CD4-positive, alpha-beta T cell treated with Interleukin-21 for 1 hour (primary cell): ENCODE measurements at regions not wholly inside any gene's neighbourhood (a gene's known extent, or its start where the extent isn't known, plus 50 kb on each side); places are given as distances from the start of the nearest gene placed in this dataset.
"Not testable (repeated sequence)": the region's sequence is repeated elsewhere in the genome, so short reads cannot be mapped to it uniquely, and the experiment has no call there.

Experiments
- DNase-seq: peaks from one replicate; pipeline ENCODE4 v3.0.0-alpha.2; 2020

GRCh38 chr7:121744319-121744718 lies 128.6 kb upstream of the PTPRZ1 start:
- DNase-seq, result no peak

DNA sequence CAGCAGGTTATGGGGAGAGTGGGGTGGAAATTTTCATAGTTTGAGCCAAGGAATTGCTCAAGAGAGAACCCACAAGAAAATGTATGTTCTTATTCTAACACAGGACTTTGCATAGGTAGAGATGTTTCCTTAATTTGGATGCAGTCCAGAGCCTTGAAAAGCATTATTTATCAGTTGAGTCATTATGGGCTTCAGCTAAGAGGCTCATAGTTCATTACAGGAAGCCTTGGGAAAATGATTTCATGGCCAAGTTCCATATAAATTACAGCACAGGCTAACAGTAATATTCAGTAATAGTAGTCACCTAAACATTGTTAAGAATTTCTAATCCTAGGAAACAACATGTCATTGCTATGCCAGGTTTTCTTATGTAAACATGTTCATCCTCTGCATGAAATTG lies 131.1 kb upstream of the PTPRZ1 start:
- no peak for DNase-seq

- DNase-seq, result no peak
Observed at GRCh38 chr7:121739465-121739864, 133.5 kb upstream of the PTPRZ1 start.

DNA sequence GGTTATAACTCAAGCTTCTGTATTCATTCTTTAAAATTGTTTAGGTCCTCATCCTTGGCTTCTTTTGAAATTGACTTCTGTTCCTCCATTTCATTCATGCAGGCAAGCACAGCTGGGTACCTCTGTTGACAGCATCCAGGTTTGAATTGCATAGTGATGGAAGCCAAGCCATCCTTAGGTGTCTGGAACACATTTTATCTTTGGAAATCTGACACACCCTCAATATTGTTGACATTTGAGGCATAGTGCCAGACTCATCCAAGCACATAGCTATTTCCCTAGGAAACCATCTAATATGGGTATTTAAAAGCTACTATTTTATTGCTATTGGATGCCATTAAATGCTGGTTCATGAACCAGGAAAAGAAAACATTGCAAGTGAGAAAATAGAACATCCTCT lies 142.1 kb upstream of the PTPRZ1 start:
- no peak for DNase-seq

DNA sequence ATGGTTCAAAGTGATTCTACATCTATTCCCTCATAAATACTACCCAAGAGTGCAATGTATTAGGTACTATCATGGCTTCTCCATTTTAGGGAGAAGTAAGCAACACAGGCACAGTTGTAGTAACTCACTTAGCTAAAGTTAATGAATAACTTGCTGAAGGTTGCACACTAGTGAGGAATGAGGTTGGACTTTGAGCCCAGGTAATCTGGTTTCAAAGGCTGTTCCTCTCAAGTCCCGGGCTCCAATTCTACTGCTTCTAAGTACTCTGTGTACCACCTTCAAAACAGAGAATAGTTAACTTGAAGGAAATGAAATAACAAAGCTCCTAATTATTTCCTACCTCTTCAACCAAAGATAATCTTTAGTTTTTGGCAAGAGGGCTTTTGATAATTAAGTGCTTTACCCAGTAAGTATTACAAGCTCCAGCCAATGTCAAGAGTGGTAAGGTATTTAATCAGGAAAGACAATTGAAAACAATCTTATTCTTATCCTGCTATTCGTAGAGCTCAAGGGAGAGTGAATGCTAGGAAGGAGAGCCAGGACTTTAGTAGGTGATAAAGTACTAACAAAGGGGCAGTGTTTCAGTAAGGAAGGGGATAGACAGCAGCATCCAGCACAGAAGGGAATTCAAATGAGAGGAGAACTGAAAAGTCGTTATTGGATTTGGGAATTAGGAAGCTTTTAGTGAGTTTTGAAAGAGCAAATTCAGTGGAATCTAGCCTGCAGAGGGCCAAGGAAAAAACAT lies 158.2 kb upstream of the PTPRZ1 start:
- DNase-seq, result no peak

DNA sequence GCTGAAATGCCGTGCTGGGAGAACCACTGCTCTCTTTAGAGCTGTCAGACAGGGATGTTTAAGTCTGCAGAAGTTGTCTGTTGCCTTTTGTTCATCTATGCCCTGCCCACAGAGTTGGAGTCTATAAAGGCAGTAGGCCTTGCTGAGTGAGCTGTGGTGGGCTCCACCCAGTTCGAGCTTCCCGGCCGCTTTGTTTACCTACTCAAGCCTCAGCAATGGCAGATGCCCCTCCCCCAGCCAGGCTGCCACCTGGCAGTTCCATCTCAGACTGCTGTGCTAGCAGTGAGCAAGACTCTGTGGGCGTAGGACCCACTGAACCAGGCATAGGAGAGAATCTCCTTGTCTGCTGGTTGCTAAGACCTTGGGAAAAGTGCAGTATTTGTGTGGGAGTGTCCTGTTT lies 160.0 kb upstream of the PTPRZ1 start:
- DNase-seq, result not testable (repeated sequence)

GRCh38 chr7:121697731-121698316 lies 175.1 kb upstream of the PTPRZ1 start:
- DNase-seq, result no peak

GRCh38 chr7:121696954-121697353 lies 176.0 kb upstream of the PTPRZ1 start:
- no peak for DNase-seq

DNA sequence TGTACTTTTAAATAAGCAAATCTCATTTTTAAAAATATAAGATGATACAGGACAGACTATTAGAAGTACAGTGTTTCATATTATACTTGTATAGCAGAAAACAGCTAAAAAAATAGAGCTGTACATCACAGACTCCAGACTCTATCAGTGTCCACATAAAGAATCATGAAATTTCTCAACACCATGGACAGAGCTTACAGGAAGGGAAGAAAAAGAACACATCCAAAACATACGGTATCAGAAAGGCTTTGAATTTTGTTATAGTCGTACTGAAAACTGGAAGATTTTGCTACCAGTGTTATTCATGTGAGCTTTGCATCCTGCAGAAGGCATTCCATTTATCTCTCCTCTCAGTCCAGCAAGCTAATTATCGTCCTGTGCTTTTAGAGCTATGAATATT lies 183.2 kb upstream of the PTPRZ1 start:
- DNase-seq, result no peak

- no peak for DNase-seq
Observed at GRCh38 chr7:121681700-121682099, 191.3 kb upstream of the PTPRZ1 start.

- no peak for DNase-seq
Observed at GRCh38 chr7:121676168-121676567, 196.8 kb upstream of the PTPRZ1 start.

DNA sequence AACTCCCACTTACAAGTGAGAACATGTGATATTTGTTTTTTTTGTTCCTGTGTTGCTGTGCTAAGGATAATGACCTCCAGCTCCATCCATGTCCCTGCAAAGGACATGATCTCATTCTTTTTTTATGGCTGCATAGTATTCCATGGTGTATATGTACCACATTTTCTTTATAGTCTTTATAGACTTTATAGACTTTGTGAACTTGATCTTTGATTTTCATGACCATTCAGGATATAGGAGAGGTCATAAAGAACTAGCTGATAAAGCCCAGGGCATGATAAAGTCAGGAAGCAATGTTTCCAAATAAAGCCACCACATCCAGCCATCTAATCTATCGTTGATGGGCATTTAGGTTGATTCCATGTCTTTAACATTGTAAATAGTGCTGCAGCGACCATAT lies 198.5 kb upstream of the PTPRZ1 start:
- not testable (repeated sequence) for DNase-seq

DNA sequence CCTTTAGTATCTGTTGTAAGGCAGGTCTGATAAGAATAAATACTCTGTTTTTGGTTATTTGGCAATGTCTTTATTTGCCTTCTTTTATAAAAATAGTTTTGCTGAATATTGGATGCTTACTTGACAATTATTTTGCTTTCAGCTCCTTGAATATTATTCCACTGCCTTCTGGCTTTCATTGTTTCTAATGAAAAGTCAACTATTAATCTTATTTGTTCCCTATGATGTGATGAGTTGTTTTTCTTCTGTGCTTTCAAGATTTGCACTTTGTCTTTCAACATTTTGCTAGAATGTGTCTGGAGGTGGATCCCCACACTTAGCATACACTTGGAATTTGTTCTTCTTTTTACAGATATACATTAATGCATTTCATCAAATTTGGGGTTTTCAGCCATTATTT lies 203.8 kb upstream of the PTPRZ1 start:
- no peak for DNase-seq

DNA sequence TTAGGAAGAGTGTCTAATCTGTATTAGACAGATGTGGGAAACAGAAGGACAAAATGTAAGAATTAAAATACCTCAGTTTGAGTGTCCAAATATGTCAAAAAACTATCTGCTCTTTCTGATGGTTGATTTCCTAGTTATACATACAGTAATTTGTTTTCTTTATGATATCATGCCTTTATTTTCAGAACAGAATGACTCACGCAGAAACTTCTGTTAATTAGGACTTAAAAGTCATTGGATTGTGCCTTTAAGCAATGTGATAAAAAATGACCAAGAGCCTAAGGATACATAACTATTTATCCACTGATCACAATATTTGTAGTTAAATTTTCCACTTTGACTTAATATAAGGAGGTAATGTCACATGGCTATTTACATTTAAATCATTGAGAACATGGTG lies 206.7 kb upstream of the PTPRZ1 start:
- DNase-seq, result no peak

DNA sequence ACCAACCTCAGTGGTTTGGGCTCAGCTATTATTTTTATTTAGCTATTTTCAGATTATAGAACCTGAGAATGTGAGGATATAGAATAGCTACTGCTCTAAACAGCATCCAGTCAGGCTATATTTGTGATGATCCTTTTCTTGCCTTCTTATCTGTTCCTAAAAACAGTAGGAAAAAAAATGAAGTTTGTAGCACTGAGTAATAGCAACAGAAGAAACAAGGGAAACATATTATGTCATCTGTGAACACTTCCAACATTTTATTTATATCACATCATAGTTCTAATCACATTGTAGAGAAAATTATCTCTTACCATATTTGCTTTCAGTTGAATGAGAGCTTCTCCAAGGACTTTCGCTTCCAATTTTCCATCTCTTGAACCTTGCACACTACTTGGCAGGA lies 229.6 kb upstream of the PTPRZ1 start:
- DNase-seq, result no peak

- no peak for DNase-seq
Observed at GRCh38 chr7:121639705-121640104, 233.3 kb upstream of the PTPRZ1 start.

DNA sequence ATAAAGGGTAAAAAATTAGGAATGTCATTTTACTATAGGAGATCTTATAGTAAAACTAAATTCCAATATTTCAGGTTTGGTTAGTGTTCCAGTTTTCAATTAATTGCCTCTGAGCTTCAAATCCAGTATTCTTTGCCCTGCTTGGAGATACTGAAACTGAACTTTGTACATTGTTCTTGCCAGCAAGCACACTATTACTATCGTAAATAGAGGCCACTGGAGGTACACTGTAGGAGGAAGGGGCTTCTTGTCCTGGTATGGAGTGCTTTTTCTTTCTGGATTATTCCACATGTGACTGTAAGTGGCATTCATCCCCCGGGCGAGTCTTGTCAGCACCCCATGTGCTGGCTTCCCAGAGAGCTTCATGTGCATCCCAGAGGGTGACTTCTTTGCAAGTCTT lies 234.7 kb upstream of the PTPRZ1 start:
- no peak for DNase-seq

GRCh38 chr7:121634356-121634755 lies 238.2 kb upstream of the FAM3C start:
- no peak for DNase-seq

DNA sequence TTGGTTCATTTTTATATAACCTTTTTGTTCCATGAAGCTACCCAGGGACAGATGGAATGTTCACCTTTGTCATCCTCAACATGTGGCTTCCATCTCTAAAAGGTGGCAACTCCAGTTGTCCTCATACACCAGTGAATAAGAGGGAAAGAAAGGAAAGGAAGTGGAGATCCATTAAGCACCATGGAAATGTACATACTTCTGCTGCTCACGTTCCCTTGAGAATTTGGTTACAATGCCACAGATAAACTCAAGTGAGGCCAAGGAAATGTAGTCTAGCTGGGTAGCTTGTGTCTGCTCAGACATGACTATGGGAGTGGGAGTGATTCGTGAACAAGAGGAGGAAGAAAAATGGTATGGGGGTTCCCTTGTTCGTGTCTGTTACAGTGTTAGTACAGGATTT lies 237.1 kb upstream of the FAM3C start:
- no peak for DNase-seq

GRCh38 chr7:121624958-121625357 lies 228.8 kb upstream of the FAM3C start:
- DNase-seq, result no peak

- no peak for DNase-seq
Observed at GRCh38 chr7:121623130-121623872, 227.2 kb upstream of the FAM3C start.

GRCh38 chr7:121621937-121622336 lies 225.8 kb upstream of the FAM3C start:
- DNase-seq, result no peak

- no peak for DNase-seq
Observed at GRCh38 chr7:121620953-121621606, 225.0 kb upstream of the FAM3C start.

DNA sequence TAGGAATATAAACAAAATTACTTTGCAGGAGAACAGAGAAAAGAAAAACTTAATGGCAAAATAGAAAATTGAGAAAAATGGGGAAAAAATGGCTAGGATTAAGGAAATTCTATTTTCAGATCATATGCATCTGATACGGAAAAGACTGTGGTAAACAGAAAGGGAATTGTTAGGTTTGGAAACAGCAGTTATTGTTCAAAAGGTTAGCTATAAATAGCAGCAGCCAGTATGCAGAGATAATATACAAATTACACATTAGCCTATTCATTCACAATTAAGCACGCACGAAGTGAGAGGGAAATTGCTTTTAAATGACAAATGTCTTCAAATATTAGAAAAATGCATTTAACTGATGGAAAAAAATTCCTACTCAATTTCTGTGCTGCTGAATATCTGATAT lies 224.1 kb upstream of the FAM3C start:
- DNase-seq, result no peak
